ENCODE measurements at regions not wholly inside any gene's neighbourhood (a gene's known extent, or its start where the extent isn't known, plus 50 kb on each side); places are given as distances from the start of the nearest gene placed in this dataset.

DNA sequence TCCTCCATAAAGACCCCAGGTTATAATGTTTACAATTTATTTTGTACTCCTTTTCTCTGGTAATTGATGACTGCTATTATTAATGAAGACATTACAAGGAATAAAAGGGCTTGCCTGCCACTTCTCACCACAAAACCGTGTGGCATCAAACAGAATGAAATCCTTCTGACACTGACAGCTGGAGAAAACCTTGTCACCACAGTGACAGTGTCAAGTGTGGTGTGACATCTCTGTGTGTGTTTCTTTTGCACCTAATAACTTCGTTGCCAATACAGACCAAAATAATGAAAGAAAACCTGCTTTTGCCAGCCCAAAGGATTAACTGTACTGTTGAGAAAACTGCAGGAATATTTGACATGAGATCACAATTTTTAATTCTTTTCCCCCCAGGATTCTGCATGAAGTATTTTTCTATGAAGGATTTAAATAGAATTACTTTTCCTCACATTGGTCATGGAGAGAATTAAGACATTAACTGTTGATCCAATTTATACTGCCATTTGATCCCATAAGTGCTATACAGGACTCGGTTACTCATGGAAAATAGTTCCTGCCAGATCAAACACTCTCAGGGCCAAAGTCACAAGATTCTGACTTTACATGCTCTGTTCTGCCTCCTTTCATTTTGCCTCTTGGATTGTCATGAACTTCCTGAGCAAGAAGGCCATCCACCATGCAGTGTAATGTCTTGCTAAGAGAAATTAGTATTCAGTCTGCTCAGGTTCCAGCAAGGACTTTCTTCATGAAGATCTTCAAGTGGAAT is 60.4 kb upstream of the IFNG-AS1 start:
- no peak overlapping the region for H3K27ac ChIP-seq (ENCODE audit: low read depth, low read length)
- no peaks in the 10 kb centered on the region for H3F3A ChIP-seq (ENCODE audit: control insufficient read depth, insufficient read depth)
- H3K4me1 ChIP-seq (ENCODE audit: control insufficient read depth, low read length): peaks cover 9% of the 10 kb centered on the region
- no peak overlapping the region for H3K4me3 ChIP-seq (ENCODE audit: low read length)
- H3K36me3 ChIP-seq (ENCODE audit: control insufficient read depth, low read length): no peaks in the 10 kb centered on the region
- no peaks in the 10 kb centered on the region; the same call in 1 of the 2 replicates for H3K9me3 ChIP-seq (ENCODE audit: control insufficient read depth, insufficient read depth, low read length)
- no peak overlapping the region for H3K4me2 ChIP-seq (ENCODE audit: low read length)
- TF ChIP-seq, protein P1, sequence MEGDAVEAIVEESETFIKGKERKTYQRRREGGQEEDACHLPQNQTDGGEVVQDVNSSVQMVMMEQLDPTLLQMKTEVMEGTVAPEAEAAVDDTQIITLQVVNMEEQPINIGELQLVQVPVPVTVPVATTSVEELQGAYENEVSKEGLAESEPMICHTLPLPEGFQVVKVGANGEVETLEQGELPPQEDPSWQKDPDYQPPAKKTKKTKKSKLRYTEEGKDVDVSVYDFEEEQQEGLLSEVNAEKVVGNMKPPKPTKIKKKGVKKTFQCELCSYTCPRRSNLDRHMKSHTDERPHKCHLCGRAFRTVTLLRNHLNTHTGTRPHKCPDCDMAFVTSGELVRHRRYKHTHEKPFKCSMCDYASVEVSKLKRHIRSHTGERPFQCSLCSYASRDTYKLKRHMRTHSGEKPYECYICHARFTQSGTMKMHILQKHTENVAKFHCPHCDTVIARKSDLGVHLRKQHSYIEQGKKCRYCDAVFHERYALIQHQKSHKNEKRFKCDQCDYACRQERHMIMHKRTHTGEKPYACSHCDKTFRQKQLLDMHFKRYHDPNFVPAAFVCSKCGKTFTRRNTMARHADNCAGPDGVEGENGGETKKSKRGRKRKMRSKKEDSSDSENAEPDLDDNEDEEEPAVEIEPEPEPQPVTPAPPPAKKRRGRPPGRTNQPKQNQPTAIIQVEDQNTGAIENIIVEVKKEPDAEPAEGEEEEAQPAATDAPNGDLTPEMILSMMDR (IDR thresholded peaks at IDR 0.05; ENCODE audit: low read depth, low read length, poor library complexity, severe bottlenecking): no peak
- TF ChIP-seq EZH2phosphoT487 (IDR thresholded peaks at IDR 0.05; ENCODE audit: borderline replicate concordance, low read length): no peak
- no peaks in the 10 kb centered on the region for H3K27me3 ChIP-seq (ENCODE audit: control insufficient read depth, low read length)
- no peaks in the 10 kb centered on the region for H3K9me2 ChIP-seq (replicated peaks; ENCODE audit: control insufficient read depth, low read length)
- no peaks in the 10 kb centered on the region for H3K79me2 ChIP-seq (ENCODE audit: control insufficient read depth, low read length)
- H4K20me1 ChIP-seq (ENCODE audit: control insufficient read depth, insufficient read depth, low read depth, low read length): no peaks in the 10 kb centered on the region

DNA sequence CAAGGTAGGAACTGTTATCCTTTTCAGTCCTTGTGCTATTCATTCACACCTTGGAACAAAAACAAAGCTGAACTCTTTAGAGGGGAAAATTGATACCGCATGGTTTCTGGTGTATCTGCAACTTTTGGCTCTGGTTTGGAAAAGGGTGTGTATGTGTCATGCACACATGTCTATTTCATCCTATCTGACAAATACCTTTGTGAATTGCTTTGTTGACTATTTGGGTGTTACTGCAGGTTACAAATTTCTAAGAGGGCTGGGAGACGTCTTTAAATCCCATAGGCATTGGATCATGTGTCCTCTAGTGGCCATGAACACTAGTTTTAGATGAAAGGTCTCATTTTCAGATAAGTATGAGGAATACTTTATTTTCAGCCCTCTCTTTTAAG is 59.9 kb upstream of the IFNG-AS1 start:
- H3K4me3 ChIP-seq (ENCODE audit: low read length): no peak overlapping the region
- H3K4me1 ChIP-seq (ENCODE audit: control insufficient read depth, low read length): peaks cover 9% of the 10 kb centered on the region
- H3F3A ChIP-seq (ENCODE audit: control insufficient read depth, insufficient read depth): no peaks in the 10 kb centered on the region
- H4K20me1 ChIP-seq (ENCODE audit: control insufficient read depth, insufficient read depth, low read depth, low read length): no peaks in the 10 kb centered on the region
- no peaks in the 10 kb centered on the region for H3K27me3 ChIP-seq (ENCODE audit: control insufficient read depth, low read length)
- no peaks in the 10 kb centered on the region for H3K36me3 ChIP-seq (ENCODE audit: control insufficient read depth, low read length)
- no peaks in the 10 kb centered on the region; the same call in 1 of the 2 replicates for H3K9me3 ChIP-seq (ENCODE audit: control insufficient read depth, insufficient read depth, low read length)
- no peak overlapping the region for H3K4me2 ChIP-seq (ENCODE audit: low read length)
- H3K27ac ChIP-seq (ENCODE audit: low read depth, low read length): no peak overlapping the region
- H3K9me2 ChIP-seq (replicated peaks; ENCODE audit: control insufficient read depth, low read length): no peaks in the 10 kb centered on the region
- H3K79me2 ChIP-seq (ENCODE audit: control insufficient read depth, low read length): no peaks in the 10 kb centered on the region
- TF ChIP-seq EZH2phosphoT487 (IDR thresholded peaks at IDR 0.05; ENCODE audit: borderline replicate concordance, low read length): no peak
- TF ChIP-seq, protein P1 (IDR thresholded peaks at IDR 0.05; ENCODE audit: low read depth, low read length, poor library complexity, severe bottlenecking): no peak

DNA sequence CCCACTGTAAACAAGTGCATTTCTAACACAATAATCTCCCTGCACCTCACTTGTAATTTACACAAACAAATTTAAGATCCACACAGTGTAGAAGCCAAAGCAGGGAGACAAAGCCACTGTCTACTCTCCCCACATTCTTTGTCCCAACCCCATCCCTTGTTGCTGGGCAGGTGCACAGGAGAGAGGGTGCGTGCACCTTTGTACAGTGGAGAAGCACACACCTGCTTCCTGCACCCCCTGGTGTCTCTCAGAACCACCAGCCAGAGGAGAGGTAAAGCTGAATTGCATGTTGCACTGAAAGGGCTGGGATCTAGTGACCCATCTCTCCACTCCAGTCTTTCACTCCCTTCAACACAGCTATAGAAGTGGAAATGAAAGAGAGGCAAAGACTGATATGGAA is 51.4 kb upstream of the IFNG-AS1 start:
- no peak overlapping the region for H3K27ac ChIP-seq (ENCODE audit: low read depth, low read length)

More for the DNA sequence above, 51.4 kb upstream of the IFNG-AS1 start:
- Histone ChIP-seq H3F3A (ENCODE audit: control insufficient read depth, insufficient read depth) (no peaks in the 10 kb centered on the region), H4K20me1 (ENCODE audit: control insufficient read depth, insufficient read depth, low read depth, low read length) (no peaks in the 10 kb centered on the region), H3K4me3 (ENCODE audit: low read length) (no peak overlapping the region), H3K4me2 (ENCODE audit: low read length) (no peak overlapping the region), H3K9me2 (replicated peaks; ENCODE audit: control insufficient read depth, low read length) (no peaks in the 10 kb centered on the region), H3K79me2 (ENCODE audit: control insufficient read depth, low read length) (no peaks in the 10 kb centered on the region), H3K36me3 (ENCODE audit: control insufficient read depth, low read length) (no peaks in the 10 kb centered on the region), H3K4me1 (ENCODE audit: control insufficient read depth, low read length) (peaks cover 17% of the 10 kb centered on the region), H3K9me3 (ENCODE audit: control insufficient read depth, insufficient read depth, low read length) (no peaks in the 10 kb centered on the region), H3K27me3 (ENCODE audit: control insufficient read depth, low read length) (no peaks in the 10 kb centered on the region)
- TF ChIP-seq, protein P1 (IDR thresholded peaks at IDR 0.05; ENCODE audit: low read depth, low read length, poor library complexity, severe bottlenecking): no peak
- no peak for TF ChIP-seq EZH2phosphoT487 (IDR thresholded peaks at IDR 0.05; ENCODE audit: borderline replicate concordance, low read length)
